ENCODE measurements at regions not wholly inside any gene's neighbourhood (a gene's known extent, or its start where the extent isn't known, plus 50 kb on each side); places are given as distances from the start of the nearest gene placed in this dataset.
A peak's percentile ranks its signal among the peaks of the same experiment; 100 is the strongest.

GRCh38 chr21:35952651-35953340, 107.5 kb downstream of the SETD4 start:
- Mint-ChIP-seq H3K27ac (no peak overlapping the region), H3K4me3 (no peak overlapping the region), H3K27me3 (peaks cover 4% of the 10 kb centered on the region), H3K36me3 (peaks cover 2% of the 10 kb centered on the region), H3K9me3 (peaks cover 3% of the 10 kb centered on the region), H3K4me1 (no peaks in the 10 kb centered on the region)
- no peak for DNase-seq (ENCODE audit: low spot score in 2 of 2)
- no peak for ATAC-seq (ENCODE audit: low read depth)

- H3K36me3 Mint-ChIP-seq = no peaks in the 10 kb centered on the region
- ATAC-seq (ENCODE audit: low read depth) = no peak
- H3K4me1 Mint-ChIP-seq = no peaks in the 10 kb centered on the region
- H3K4me3 Mint-ChIP-seq = no peak overlapping the region
- H3K27me3 Mint-ChIP-seq = no peaks in the 10 kb centered on the region
- no peak for DNase-seq (ENCODE audit: low spot score in 2 of 2)
- H3K27ac Mint-ChIP-seq = no peak overlapping the region
- H3K9me3 Mint-ChIP-seq = no peaks in the 10 kb centered on the region
These were observed 111.3 kb downstream of the SETD4 start for GRCh38 chr21:35948982-35949381.

DNA sequence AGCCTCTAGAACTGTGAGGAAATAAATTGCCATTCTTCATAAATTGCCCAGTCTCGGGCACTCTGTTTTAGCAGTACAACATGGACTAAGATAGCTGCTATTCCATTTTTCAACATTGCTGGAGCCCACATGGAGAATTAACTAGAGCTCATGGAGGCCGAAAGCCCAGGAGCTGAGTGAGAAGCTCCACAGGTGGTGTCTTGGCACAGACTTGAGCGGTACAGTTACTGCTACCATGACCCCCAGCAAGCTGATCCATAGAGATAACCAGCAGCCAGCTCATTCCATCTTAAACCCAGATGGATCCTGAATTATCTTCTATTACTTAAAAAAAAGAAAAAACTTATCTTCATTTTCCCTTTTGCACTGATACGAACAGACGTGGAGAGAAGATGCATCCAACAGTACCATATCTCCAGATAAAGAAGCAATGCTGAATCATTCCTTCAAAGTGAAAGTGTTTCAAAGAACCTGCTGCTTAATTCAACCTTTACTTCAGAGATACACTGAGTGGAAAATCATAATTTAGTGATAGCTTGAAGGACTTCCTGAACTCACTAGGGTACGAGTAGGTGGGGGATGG, 115.1 kb downstream of the SETD4 start:
- Mint-ChIP-seq H3K4me1 (peaks cover 1% of the 10 kb centered on the region), H3K27me3 (no peaks in the 10 kb centered on the region), H3K9me3 (no peaks in the 10 kb centered on the region), H3K36me3 (no peaks in the 10 kb centered on the region), H3K4me3 (no peak overlapping the region), H3K27ac (no peak overlapping the region)
- ATAC-seq (ENCODE audit: low read depth) = no peak
- DNase-seq (ENCODE audit: low spot score in 2 of 2) = no peak

DNA sequence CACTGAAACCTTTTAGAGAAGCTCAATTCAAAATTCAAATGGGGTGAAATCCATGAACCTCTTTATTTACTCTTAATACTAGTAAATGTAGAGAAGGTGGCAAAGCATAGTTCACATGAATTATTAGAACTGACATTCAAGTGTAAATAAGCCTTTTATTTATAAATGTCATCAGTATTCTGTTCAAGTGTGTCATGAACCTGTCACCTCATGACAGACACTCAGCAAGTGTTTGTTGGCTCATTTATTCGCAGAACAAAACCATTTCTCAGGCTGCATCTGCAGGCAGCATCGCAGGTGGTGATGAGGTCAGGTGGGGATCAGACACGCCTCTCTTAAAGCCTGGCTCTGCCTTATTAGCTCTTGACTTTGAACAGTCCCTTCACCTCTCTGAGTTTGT, 116.6 kb downstream of the SETD4 start:
- peaks cover 3% of the 10 kb centered on the region for H3K4me1 Mint-ChIP-seq
- H3K9me3 Mint-ChIP-seq = no peaks in the 10 kb centered on the region
- no peak overlapping the region for H3K4me3 Mint-ChIP-seq
- no peak for ATAC-seq (ENCODE audit: low read depth)
- no peaks in the 10 kb centered on the region for H3K36me3 Mint-ChIP-seq
- DNase-seq (ENCODE audit: low spot score in 2 of 2) = no peak
- no peak overlapping the region for H3K27ac Mint-ChIP-seq
- no peaks in the 10 kb centered on the region for H3K27me3 Mint-ChIP-seq

GRCh38 chr21:35942211-35943144, 117.8 kb downstream of the SETD4 start:
- Mint-ChIP-seq H3K27ac (no peak overlapping the region), H3K27me3 (no peaks in the 10 kb centered on the region), H3K9me3 (no peaks in the 10 kb centered on the region), H3K36me3 (no peaks in the 10 kb centered on the region), H3K4me3 (no peak overlapping the region), H3K4me1 (peaks cover 3% of the 10 kb centered on the region)
- peak; percentile 80 for ATAC-seq (ENCODE audit: low read depth)
- no peak for DNase-seq (ENCODE audit: low spot score in 2 of 2)

GRCh38 chr21:35940074-35940927, 120.0 kb downstream of the SETD4 start:
- H3K4me3 Mint-ChIP-seq = no peak overlapping the region
- H3K36me3 Mint-ChIP-seq = no peaks in the 10 kb centered on the region
- H3K27me3 Mint-ChIP-seq = no peaks in the 10 kb centered on the region
- peak in 1 of 2 donors; percentile 11 for DNase-seq (ENCODE audit: low spot score in 2 of 2)
- no peaks in the 10 kb centered on the region for H3K9me3 Mint-ChIP-seq
- H3K27ac Mint-ChIP-seq = no peak overlapping the region
- peak; percentile 64 for ATAC-seq (ENCODE audit: low read depth)
- peaks cover 3% of the 10 kb centered on the region for H3K4me1 Mint-ChIP-seq

- H3K27ac Mint-ChIP-seq = no peak overlapping the region
- ATAC-seq (ENCODE audit: low read depth) (no peak), DNase-seq (ENCODE audit: low spot score in 2 of 2) (no peak)
- H3K4me3 Mint-ChIP-seq = no peak overlapping the region
- no peaks in the 10 kb centered on the region for H3K36me3 Mint-ChIP-seq
- H3K27me3 Mint-ChIP-seq = no peaks in the 10 kb centered on the region
- no peaks in the 10 kb centered on the region for H3K9me3 Mint-ChIP-seq
- peaks cover 3% of the 10 kb centered on the region for H3K4me1 Mint-ChIP-seq
These were observed 121.9 kb downstream of the SETD4 start for GRCh38 chr21:35938446-35938845.

DNA sequence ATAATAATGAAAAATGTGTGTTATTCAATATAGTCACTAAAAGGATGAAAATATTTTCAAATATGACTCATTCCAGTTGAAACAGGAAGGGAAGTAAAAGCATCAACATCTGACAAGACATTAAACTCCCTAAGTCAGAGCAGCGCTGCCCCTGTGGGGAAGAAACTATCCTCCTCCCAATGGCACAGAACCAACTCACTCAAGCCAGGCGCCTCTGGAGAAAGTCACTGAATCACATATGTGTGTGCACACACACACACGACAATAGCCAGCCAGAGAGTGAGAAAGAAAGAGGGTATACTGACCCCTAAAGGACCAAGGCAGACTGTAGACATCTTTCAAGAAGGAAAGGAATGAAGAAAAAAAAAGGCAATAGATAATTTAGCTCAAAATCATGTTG, 126.9 kb downstream of the SETD4 start:
- Mint-ChIP-seq H3K4me3 (no peak overlapping the region), H3K27ac (no peak overlapping the region), H3K27me3 (no peaks in the 10 kb centered on the region), H3K4me1 (no peaks in the 10 kb centered on the region), H3K36me3 (no peaks in the 10 kb centered on the region), H3K9me3 (no peaks in the 10 kb centered on the region)
- ATAC-seq (ENCODE audit: low read depth) (no peak), DNase-seq (ENCODE audit: low spot score in 2 of 2) (no peak)

DNA sequence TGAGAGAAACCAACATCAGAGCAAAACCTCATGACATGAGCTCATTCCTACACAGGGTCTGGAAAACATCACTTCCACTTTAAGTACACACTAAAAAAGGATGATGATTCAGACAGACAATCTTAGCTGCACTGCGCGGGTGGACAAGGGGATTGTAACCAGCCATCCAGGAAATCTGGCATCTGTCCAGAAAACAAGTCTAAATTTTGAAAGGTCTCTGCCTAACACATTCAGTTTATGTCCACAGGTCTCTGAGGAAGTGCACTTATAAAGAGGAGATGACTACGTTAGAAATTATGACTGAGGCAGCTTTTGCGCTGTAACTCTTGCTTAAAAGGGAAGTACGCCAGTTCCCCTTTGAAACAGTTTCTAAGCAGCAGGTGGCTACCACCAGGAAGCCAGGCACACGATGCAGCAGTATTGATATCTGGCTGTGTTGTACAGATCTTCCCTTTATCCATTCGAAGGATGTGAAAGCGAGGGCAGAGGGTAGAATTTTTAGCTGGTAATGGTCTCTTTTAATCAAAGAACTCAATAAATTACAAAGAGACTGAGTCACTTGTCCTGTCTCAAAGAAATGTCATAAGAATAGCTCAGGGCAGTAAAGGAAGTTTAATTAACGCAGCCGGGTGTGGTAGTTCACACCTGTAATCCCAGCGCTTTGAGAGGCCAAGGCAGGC, 128.0 kb downstream of the SETD4 start:
- no peaks in the 10 kb centered on the region for H3K36me3 Mint-ChIP-seq
- DNase-seq (ENCODE audit: low spot score in 2 of 2) = peak; percentile 23 to 60
- H3K4me3 Mint-ChIP-seq = no peak overlapping the region
- no peaks in the 10 kb centered on the region for H3K27me3 Mint-ChIP-seq
- no peaks in the 10 kb centered on the region for H3K9me3 Mint-ChIP-seq
- peak; percentile 97 for ATAC-seq (ENCODE audit: low read depth)
- H3K27ac Mint-ChIP-seq = no peak overlapping the region
- H3K4me1 Mint-ChIP-seq = no peaks in the 10 kb centered on the region

DNA sequence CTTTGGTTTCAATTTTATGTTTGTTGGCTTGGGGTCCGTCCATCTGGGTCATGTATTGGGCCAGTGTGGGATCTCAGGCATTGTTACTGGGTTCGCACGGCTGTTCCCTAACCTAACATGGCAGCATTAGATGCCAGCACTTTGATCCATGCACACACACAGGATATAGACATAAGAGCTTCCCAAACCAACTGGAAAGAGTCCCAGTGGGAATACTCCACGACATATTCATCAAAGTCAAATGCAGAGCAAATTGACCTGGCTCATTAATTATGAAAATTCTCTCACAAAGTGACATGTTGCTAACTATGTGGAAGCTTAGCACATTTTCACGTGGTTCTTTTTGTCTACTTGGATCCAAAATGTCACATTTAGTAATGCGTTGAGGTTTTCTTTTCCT, 130.4 kb downstream of the SETD4 start:
- ATAC-seq (ENCODE audit: low read depth) (no peak), DNase-seq (ENCODE audit: low spot score in 2 of 2) (no peak)
- Mint-ChIP-seq H3K36me3 (no peaks in the 10 kb centered on the region), H3K27ac (no peak overlapping the region), H3K27me3 (peaks cover 2% of the 10 kb centered on the region), H3K4me1 (no peaks in the 10 kb centered on the region), H3K4me3 (no peak overlapping the region), H3K9me3 (no peaks in the 10 kb centered on the region)

DNA sequence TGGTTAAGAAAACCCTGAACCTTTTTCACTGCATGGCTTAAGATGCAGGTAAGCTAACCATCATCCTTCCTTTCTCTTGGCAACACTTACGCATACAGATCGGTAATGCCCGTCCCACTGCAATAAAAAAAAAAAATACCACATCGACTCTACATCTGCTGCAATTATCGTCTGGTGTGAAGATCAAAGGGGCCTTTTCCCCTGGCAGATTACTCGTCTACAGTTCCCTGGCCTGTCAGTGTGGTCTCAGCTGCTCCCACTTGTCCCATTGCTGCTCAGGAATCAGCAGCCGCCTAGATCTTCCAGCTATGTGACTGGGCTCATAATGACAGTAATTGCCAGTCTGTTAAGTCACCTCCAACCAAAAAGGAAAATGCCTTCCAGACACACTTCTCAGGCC, 133.1 kb downstream of the SETD4 start:
- H3K4me1 Mint-ChIP-seq = no peaks in the 10 kb centered on the region
- no peaks in the 10 kb centered on the region for H3K36me3 Mint-ChIP-seq
- no peak for ATAC-seq (ENCODE audit: low read depth)
- H3K9me3 Mint-ChIP-seq = no peaks in the 10 kb centered on the region
- peaks cover 9% of the 10 kb centered on the region for H3K27me3 Mint-ChIP-seq
- H3K4me3 Mint-ChIP-seq = no peak overlapping the region
- H3K27ac Mint-ChIP-seq = no peak overlapping the region
- no peak for DNase-seq (ENCODE audit: low spot score in 2 of 2)

DNA sequence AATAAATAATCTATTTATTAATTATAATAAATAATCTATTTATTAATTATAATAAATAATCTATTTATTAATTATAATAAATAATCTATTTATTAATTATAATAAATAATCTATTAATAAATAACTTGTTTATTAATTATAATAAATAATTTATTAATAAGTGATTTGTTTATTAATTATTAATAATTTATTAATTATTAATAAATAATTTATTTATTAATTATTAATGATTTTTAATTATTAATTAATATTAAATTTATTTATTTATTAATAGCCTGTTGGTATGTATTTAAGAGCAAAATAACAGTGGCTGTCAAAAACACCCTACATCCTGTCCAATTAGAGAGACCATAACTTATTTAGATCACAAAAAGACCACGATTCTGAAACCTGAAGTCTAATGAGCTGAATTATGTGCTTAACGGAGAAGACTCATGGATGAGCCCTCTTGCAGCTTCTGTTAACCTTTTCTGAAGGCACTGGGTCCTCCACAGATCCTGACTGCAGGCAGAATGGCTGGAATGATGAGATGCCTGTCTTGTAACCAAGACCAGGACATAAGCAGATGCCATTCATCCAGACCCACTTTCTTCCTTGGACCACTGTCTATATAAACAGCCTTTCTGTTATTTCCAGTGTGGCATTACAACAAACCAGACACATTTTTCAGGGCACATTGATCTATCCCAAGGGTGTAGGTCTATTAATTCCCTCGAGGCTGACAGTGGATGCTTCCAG, 134.2 kb downstream of the SETD4 start:
- Mint-ChIP-seq H3K27me3 (peaks cover 13% of the 10 kb centered on the region), H3K4me3 (no peak overlapping the region)

DNA sequence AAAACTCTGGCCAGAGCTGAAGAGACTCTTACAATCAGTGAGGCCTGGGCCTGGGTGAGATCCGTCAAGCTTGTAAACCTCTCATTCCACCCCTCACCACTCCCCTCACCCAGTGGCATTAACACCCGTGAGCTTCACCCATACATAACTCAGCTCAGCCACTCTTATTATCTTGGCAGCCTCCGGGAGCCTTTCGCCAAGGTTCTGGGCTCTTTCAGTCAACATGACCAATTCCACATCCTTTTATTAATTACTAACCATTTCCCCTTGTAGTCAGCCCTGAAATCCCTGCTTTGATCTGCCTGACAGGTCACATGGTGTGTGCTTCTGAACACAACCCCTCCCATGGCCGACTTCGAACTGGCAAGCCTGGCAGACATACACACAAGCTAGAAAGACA, 134.8 kb downstream of the SETD4 start:
- no peak for ATAC-seq (ENCODE audit: low read depth)

More for the DNA sequence above, 134.2 kb downstream of the SETD4 start:
- Mint-ChIP-seq H3K36me3 (no peaks in the 10 kb centered on the region), H3K9me3 (no peaks in the 10 kb centered on the region), H3K4me1 (no peaks in the 10 kb centered on the region), H3K27ac (no peak overlapping the region)
- ATAC-seq (ENCODE audit: low read depth) (no peak), DNase-seq (ENCODE audit: low spot score in 2 of 2) (no peak)

More for the DNA sequence above, 134.8 kb downstream of the SETD4 start:
- H3K4me1 Mint-ChIP-seq = no peaks in the 10 kb centered on the region
- no peaks in the 10 kb centered on the region for H3K36me3 Mint-ChIP-seq
- no peak overlapping the region for H3K27ac Mint-ChIP-seq
- no peak overlapping the region for H3K4me3 Mint-ChIP-seq
- H3K9me3 Mint-ChIP-seq = no peaks in the 10 kb centered on the region
- no peak for DNase-seq (ENCODE audit: low spot score in 2 of 2)
- peaks cover 16% of the 10 kb centered on the region for H3K27me3 Mint-ChIP-seq

Data from memory B cell (primary cell).